ENCODE measurements at regions not wholly inside any gene's neighbourhood (a gene's known extent, or its start where the extent isn't known, plus 50 kb on each side); places are given as distances from the start of the nearest gene placed in this dataset.

DNA sequence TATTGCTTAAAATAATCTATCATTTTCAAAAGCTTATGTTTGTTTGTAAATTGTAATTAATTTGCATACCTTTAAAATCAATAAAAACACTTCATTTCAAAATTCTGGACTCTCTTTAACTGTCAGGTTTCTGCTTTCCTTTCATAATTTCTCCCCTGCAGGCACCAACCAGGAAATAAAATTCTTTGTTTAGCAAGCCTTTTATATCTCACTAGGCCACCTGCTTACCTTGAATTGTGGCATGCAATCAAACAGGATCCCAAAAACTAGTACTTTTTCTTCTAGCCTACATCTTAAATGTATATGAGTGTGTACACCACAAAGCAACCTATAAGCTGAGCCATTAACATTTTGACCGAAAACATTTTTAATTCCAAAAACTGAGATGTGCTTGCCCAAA, 233.1 kb downstream of the NR4A2 start:
- TF ChIP-seq, protein P1, sequence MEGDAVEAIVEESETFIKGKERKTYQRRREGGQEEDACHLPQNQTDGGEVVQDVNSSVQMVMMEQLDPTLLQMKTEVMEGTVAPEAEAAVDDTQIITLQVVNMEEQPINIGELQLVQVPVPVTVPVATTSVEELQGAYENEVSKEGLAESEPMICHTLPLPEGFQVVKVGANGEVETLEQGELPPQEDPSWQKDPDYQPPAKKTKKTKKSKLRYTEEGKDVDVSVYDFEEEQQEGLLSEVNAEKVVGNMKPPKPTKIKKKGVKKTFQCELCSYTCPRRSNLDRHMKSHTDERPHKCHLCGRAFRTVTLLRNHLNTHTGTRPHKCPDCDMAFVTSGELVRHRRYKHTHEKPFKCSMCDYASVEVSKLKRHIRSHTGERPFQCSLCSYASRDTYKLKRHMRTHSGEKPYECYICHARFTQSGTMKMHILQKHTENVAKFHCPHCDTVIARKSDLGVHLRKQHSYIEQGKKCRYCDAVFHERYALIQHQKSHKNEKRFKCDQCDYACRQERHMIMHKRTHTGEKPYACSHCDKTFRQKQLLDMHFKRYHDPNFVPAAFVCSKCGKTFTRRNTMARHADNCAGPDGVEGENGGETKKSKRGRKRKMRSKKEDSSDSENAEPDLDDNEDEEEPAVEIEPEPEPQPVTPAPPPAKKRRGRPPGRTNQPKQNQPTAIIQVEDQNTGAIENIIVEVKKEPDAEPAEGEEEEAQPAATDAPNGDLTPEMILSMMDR (IDR thresholded peaks at IDR 0.05; ENCODE audit: low read depth, low read length, poor library complexity, severe bottlenecking): no peak
- TF ChIP-seq EZH2phosphoT487 (IDR thresholded peaks at IDR 0.05; ENCODE audit: borderline replicate concordance, low read length): no peak

Measured in DOHH2 (cell line).